Fibroblast of lung (primary cell): ENCODE measurements at regions not wholly inside any gene's neighbourhood (a gene's known extent, or its start where the extent isn't known, plus 50 kb on each side); places are given as distances from the start of the nearest gene placed in this dataset.

Source experiments
- DNase-seq, 2 donors: peaks; one replicate each; pipeline versions ENCODE4 v3.0.0 to v3.0.0-alpha.2; 2010; ENCODE audit warnings: low read depth in 2 of 2
- H2AFZ ChIP-seq: 2 replicates; pipeline ENCODE4 v1.5.1; 2012; ENCODE audit warnings: low read length, control low read depth, inconsistent platforms
- H3K27ac ChIP-seq: 2 replicates; pipeline ENCODE4 v1.5.1; 2011; ENCODE audit warnings: low read length, control low read depth; ENCODE audit not compliant: insufficient read depth
- H3K27me3 ChIP-seq: 2 replicates; pipeline ENCODE4 v1.5.1; 2011; ENCODE audit warnings: mild to moderate bottlenecking, low read length; ENCODE audit not compliant: control insufficient read depth, insufficient read depth
- H3K36me3 ChIP-seq: 2 replicates; pipeline ENCODE4 v1.5.1; 2011; ENCODE audit warnings: low read length; ENCODE audit not compliant: control insufficient read depth, insufficient read depth
- H3K4me1 ChIP-seq: 2 replicates; pipeline ENCODE4 v1.5.1; 2011; ENCODE audit warnings: low read length; ENCODE audit not compliant: control insufficient read depth, insufficient read depth; ENCODE audit errors: extremely low read depth
- H3K4me2 ChIP-seq: 2 replicates; pipeline ENCODE4 v1.5.1; 2011; ENCODE audit warnings: low read length, control low read depth; ENCODE audit not compliant: insufficient read depth; ENCODE audit errors: extremely low read depth
- H3K4me3 ChIP-seq, 4 experiments: fragments of 200-600 bp in 1 of 4; sonication (generic) in 1 of 4; replicated peaks in 1 of 4; 2 replicates each; pipeline ENCODE4 v1.5.1; 2011 to 2016; ENCODE audit warnings: low read length in 4 of 4, low read depth in 3 of 4, mild to moderate bottlenecking in 3 of 4, control low read depth in 2 of 4, inconsistent platforms in 1 of 4, mixed read lengths in 1 of 4; ENCODE audit not compliant: insufficient read depth in 1 of 4; ENCODE audit errors: control extremely low read depth in 1 of 4
- H3K79me2 ChIP-seq: 2 replicates; pipeline ENCODE4 v1.5.1; 2012; ENCODE audit warnings: mild to moderate bottlenecking, low read length, inconsistent platforms; ENCODE audit not compliant: control insufficient read depth, insufficient read depth
- H3K9ac ChIP-seq: 2 replicates; pipeline ENCODE4 v1.5.1; 2011; ENCODE audit warnings: mild to moderate bottlenecking, low read length, control low read depth; ENCODE audit not compliant: insufficient read depth
- H3K9me3 ChIP-seq: 2 replicates; pipeline ENCODE4 v1.5.1; 2012; ENCODE audit warnings: low read depth, low read length; ENCODE audit not compliant: control insufficient read depth, insufficient read depth
- H4K20me1 ChIP-seq: 2 replicates; pipeline ENCODE4 v1.5.1; 2011; ENCODE audit warnings: low read length; ENCODE audit not compliant: control insufficient read depth, insufficient read depth; ENCODE audit errors: extremely low read depth
- CTCF ChIP-seq, 2 donors: IDR thresholded peaks in 1 of 2; conservative IDR thresholded peaks in 1 of 2; 1 replicate in 1 of 2; 2 replicates in 1 of 2; pipeline ENCODE4 v1.5.1; 2011 to 2012; ENCODE audit warnings: low read length in 2 of 2, control low read depth in 1 of 2, inconsistent platforms in 1 of 2, low read depth in 1 of 2, mild to moderate bottlenecking in 1 of 2
- EZH2 ChIP-seq: IDR thresholded peaks from 2 replicates; pipeline ENCODE4 v1.5.1; 2012; ENCODE audit warnings: low read length, control low read depth, mild to moderate bottlenecking; ENCODE audit errors: missing control alignments

GRCh38 chr10:2572611-2573010, 494.7 kb upstream of the PFKP start:
- Histone ChIP-seq H3K27me3 (no peaks in the 10 kb centered on the region), H3K36me3 (no peaks in the 10 kb centered on the region), H4K20me1 (no peaks in the 10 kb centered on the region), H3K4me1 (no peaks in the 10 kb centered on the region), H3K4me2 (no peak overlapping the region), H3K4me3 (no peak overlapping the region), H2AFZ (no peak overlapping the region), H3K9ac (no peak overlapping the region), H3K9me3 (no peaks in the 10 kb centered on the region), H3K79me2 (no peaks in the 10 kb centered on the region), H3K27ac (no peak overlapping the region)
- no peak for DNase-seq
- TF ChIP-seq EZH2 (no peak), CTCF (conservative IDR thresholded peaks at IDR 0.05 in 1 of 2, IDR thresholded peaks at IDR 0.05 in 1 of 2; ENCODE audit: low read depth in 1 of 2, low read length in 2 of 2) (no peak)

- DNase-seq = no peak
- no peak overlapping the region for H3K4me2 ChIP-seq
- no peak overlapping the region for H3K4me3 ChIP-seq
- no peaks in the 10 kb centered on the region for H3K4me1 ChIP-seq
- H3K27ac ChIP-seq = no peak overlapping the region
- H3K79me2 ChIP-seq = no peaks in the 10 kb centered on the region
- TF ChIP-seq CTCF (conservative IDR thresholded peaks at IDR 0.05 in 1 of 2, IDR thresholded peaks at IDR 0.05 in 1 of 2; ENCODE audit: low read depth in 1 of 2, low read length in 2 of 2) = no peak
- no peak for TF ChIP-seq EZH2
- H3K27me3 ChIP-seq = no peaks in the 10 kb centered on the region
- no peak overlapping the region for H2AFZ ChIP-seq
- no peak overlapping the region for H3K9ac ChIP-seq
- H4K20me1 ChIP-seq = no peaks in the 10 kb centered on the region
- no peaks in the 10 kb centered on the region for H3K9me3 ChIP-seq
- no peaks in the 10 kb centered on the region for H3K36me3 ChIP-seq
Observed at GRCh38 chr10:2556883-2557282, 510.5 kb upstream of the PFKP start.

GRCh38 chr10:2548071-2548470, 519.3 kb upstream of the PFKP start:
- Histone ChIP-seq H3K9me3 (no peaks in the 10 kb centered on the region), H3K9ac (no peak overlapping the region), H3K4me1 (no peaks in the 10 kb centered on the region), H3K27me3 (no peaks in the 10 kb centered on the region), H3K79me2 (no peaks in the 10 kb centered on the region), H4K20me1 (no peaks in the 10 kb centered on the region), H3K4me2 (no peak overlapping the region), H3K4me3 (no peak overlapping the region), H3K36me3 (no peaks in the 10 kb centered on the region), H2AFZ (no peak overlapping the region), H3K27ac (no peak overlapping the region)
- TF ChIP-seq EZH2 = no peak
- no peak for TF ChIP-seq CTCF (conservative IDR thresholded peaks at IDR 0.05 in 1 of 2, IDR thresholded peaks at IDR 0.05 in 1 of 2; ENCODE audit: low read depth in 1 of 2, low read length in 2 of 2)
- DNase-seq = no peak
